HL-60 (cell line): ENCODE measurements at regions not wholly inside any gene's neighbourhood (a gene's known extent, or its start where the extent isn't known, plus 50 kb on each side); places are given as distances from the start of the nearest gene placed in this dataset.

Experiments
- REST ChIP-seq: IDR thresholded peaks from 2 replicates; pipeline ENCODE4 v1.6.1; 2012; ENCODE audit warnings: low read depth; ENCODE audit not compliant: insufficient replicate concordance
- TF ChIP-seq, protein P1 (sequence below): IDR thresholded peaks from one replicate; pipeline ENCODE4 v1.5.1; 2011; ENCODE audit warnings: low read length, control low read depth, inconsistent platforms; ENCODE audit not compliant: insufficient read depth

DNA sequence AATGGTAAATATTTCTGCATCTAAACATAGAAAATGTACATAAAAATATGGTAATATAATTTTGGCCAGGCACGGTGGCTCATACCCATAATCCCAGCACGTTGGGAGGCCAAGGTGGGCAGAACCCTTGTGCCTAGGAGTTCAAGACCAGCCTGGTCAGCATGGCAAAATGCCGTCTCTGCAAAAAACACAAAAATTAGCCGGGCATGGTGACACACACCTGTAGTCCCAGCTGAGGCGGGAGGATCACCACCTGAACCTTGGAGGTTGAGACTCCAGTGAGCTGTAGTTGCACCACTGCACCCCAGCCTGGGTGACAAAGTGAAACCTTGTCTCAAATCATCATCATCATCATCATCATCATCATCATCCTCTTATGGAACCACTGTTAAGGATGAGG is 230.6 kb upstream of the NCAM1 start:
- no peak for TF ChIP-seq REST
- TF ChIP-seq, protein P1, sequence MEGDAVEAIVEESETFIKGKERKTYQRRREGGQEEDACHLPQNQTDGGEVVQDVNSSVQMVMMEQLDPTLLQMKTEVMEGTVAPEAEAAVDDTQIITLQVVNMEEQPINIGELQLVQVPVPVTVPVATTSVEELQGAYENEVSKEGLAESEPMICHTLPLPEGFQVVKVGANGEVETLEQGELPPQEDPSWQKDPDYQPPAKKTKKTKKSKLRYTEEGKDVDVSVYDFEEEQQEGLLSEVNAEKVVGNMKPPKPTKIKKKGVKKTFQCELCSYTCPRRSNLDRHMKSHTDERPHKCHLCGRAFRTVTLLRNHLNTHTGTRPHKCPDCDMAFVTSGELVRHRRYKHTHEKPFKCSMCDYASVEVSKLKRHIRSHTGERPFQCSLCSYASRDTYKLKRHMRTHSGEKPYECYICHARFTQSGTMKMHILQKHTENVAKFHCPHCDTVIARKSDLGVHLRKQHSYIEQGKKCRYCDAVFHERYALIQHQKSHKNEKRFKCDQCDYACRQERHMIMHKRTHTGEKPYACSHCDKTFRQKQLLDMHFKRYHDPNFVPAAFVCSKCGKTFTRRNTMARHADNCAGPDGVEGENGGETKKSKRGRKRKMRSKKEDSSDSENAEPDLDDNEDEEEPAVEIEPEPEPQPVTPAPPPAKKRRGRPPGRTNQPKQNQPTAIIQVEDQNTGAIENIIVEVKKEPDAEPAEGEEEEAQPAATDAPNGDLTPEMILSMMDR, result no peak
